Esophagus muscularis mucosa (tissue), 3 donors: ENCODE measurements at regions not wholly inside any gene's neighbourhood (a gene's known extent, or its start where the extent isn't known, plus 50 kb on each side); places are given as distances from the start of the nearest gene placed in this dataset.

Experiments used
- CTCF ChIP-seq, 3 experiments: fragments of 200-600 bp in 2 of 3; fragments of 450-650 bp in 1 of 3; sonication (generic) in 2 of 3; IDR thresholded peaks; one replicate each; pipeline ENCODE4 v1.5.1; 2017 to 2019; ENCODE audit warnings: antibody characterized with exemption in 3 of 3, mild to moderate bottlenecking in 2 of 3, moderate library complexity in 1 of 3
- POLR2A ChIP-seq: fragments of 450-650 bp; IDR thresholded peaks from one replicate; pipeline ENCODE4 v1.6.1; 2017; ENCODE audit warnings: antibody characterized with exemption, moderate library complexity, mild to moderate bottlenecking, low read depth
- POLR2AphosphoS5 ChIP-seq, 2 donors: sonication (generic); formaldehyde crosslinking; IDR thresholded peaks; one replicate each; pipeline ENCODE4 v1.6.1; 2017; ENCODE audit warnings: antibody characterized with exemption in 2 of 2

- TF ChIP-seq CTCF (IDR thresholded peaks at IDR 0.05) (no peak), POLR2A (no peak), POLR2AphosphoS5 (IDR thresholded peaks at IDR 0.05) (no peak)
Measured at GRCh38 chr2:111696226-111696625, 187.8 kb downstream of the ANAPC1 start.
